SK-N-SH (cell line): ENCODE measurements at regions not wholly inside any gene's neighbourhood (a gene's known extent, or its start where the extent isn't known, plus 50 kb on each side); places are given as distances from the start of the nearest gene placed in this dataset.
A peak's percentile ranks its signal among the peaks of the same experiment; 100 is the strongest.

Source experiments
- CTCF ChIA-PET: fragments of 300-600, 350-600 bp; formaldehyde crosslinking; extraction: SDS; loops from one replicate; lab custom pipeline; 2021; lab: Yijun Ruan, JAX
- POLR2A ChIA-PET: fragments of 350-600 bp; sonication (Branson Sonifier 250); formaldehyde crosslinking; extraction: SDS; loops from one replicate; lab custom pipeline; 2020; ENCODE audit warnings: antibody characterized with exemption, inconsistent platforms; lab: Yijun Ruan, JAX
- DNase-seq: peaks from one replicate; pipeline ENCODE4 v3.0.0; 2012
- H2AFZ ChIP-seq: fragments of 200-600 bp; sonication (generic); 2 replicates; pipeline ENCODE4 v1.8.1; 2016; ENCODE audit warnings: antibody characterized with exemption, mild to moderate bottlenecking, low read depth
- H3F3A ChIP-seq: fragments of 200-600 bp; sonication (generic); replicated peaks from 2 replicates; pipeline ENCODE3; 2016; ENCODE audit warnings: antibody characterized with exemption, mild to moderate bottlenecking; ENCODE audit not compliant: insufficient read depth
- H3K27ac ChIP-seq, 2 experiments: fragments of 200-500 bp in 1 of 2; fragments of 200-600 bp in 1 of 2; sonication (Bioruptor generic) in 1 of 2; sonication (generic), shearing (Covaris generic) in 1 of 2; 2 replicates each; pipeline versions ENCODE4 v1.5.1 to v1.6.1; 2014 to 2016; ENCODE audit warnings: low read depth in 2 of 2, inconsistent platforms in 1 of 2, low read length in 1 of 2, mild to moderate bottlenecking in 1 of 2, mixed read lengths in 1 of 2
- H3K27me3 ChIP-seq: fragments of 200-600 bp; sonication (generic), shearing (Covaris generic); 2 replicates; pipeline ENCODE4 v1.6.1; 2016; ENCODE audit warnings: mixed run types; ENCODE audit not compliant: insufficient read depth
- H3K36me3 ChIP-seq, 2 experiments: fragments of 200-500 bp in 1 of 2; fragments of 200-600 bp in 1 of 2; sonication (Bioruptor generic) in 1 of 2; sonication (generic) in 1 of 2; replicated peaks in 1 of 2; 2 replicates each; pipeline versions ENCODE3 to v1.5.1; 2014 to 2016; ENCODE audit warnings: low read length in 1 of 2, mild to moderate bottlenecking in 1 of 2; ENCODE audit not compliant: insufficient read depth in 2 of 2, control insufficient read depth in 1 of 2
- H3K4me1 ChIP-seq, 2 experiments: fragments of 200-500 bp in 1 of 2; fragments of 200-600 bp in 1 of 2; sonication (Bioruptor generic) in 1 of 2; sonication (generic), shearing (Covaris generic) in 1 of 2; 2 replicates each; pipeline versions ENCODE4 v1.5.1 to v1.6.1; 2014 to 2016; ENCODE audit warnings: low read depth in 1 of 2, low read length in 1 of 2, mixed run types in 1 of 2; ENCODE audit not compliant: insufficient read depth in 2 of 2, control insufficient read depth in 1 of 2
- H3K4me2 ChIP-seq: fragments of 200-600 bp; sonication (generic), shearing (Covaris generic); 2 replicates; pipeline ENCODE4 v1.6.1; 2017; ENCODE audit warnings: mixed run types
- H3K4me3 ChIP-seq, 2 experiments: fragments of 200-500 bp in 1 of 2; fragments of 200-600 bp in 1 of 2; sonication (Bioruptor generic) in 1 of 2; sonication (generic), shearing (Covaris generic) in 1 of 2; 2 replicates each; pipeline versions ENCODE4 v1.5.1 to v1.8.1; 2014 to 2016; ENCODE audit warnings: low read depth in 2 of 2, inconsistent platforms in 1 of 2, low read length in 1 of 2, mild to moderate bottlenecking in 1 of 2, mixed read lengths in 1 of 2, moderate library complexity in 1 of 2
- H3K79me2 ChIP-seq: fragments of 200-600 bp; sonication (generic); 2 replicates; pipeline ENCODE4 v1.8.1; 2017; ENCODE audit warnings: mild to moderate bottlenecking; ENCODE audit not compliant: insufficient read depth
- H3K9ac ChIP-seq: fragments of 200-600 bp; sonication (generic); 2 replicates; pipeline ENCODE4 v1.6.1; 2017; ENCODE audit warnings: mixed run types
- H3K9me2 ChIP-seq: fragments of 200-600 bp; sonication (generic); 2 replicates; pipeline ENCODE4 v1.6.1; 2017; ENCODE audit warnings: mixed run types
- H3K9me3 ChIP-seq: fragments of 200-600 bp; sonication (generic); 2 replicates; pipeline ENCODE4 v1.6.1; 2017; ENCODE audit warnings: mixed run types, mild to moderate bottlenecking, moderate library complexity
- H4K20me1 ChIP-seq: fragments of 200-600 bp; sonication (generic); 2 replicates; pipeline ENCODE4 v1.6.1; 2017; ENCODE audit warnings: mild to moderate bottlenecking, mixed run types; ENCODE audit not compliant: insufficient read depth
- CTCF ChIP-seq: fragments of 200-600 bp; sonication (generic); IDR thresholded peaks from 2 replicates; pipeline ENCODE4 v1.6.1; 2017; ENCODE audit warnings: antibody characterized with exemption, mild to moderate bottlenecking, moderate library complexity
- ELF1 ChIP-seq: IDR thresholded peaks from 2 replicates; pipeline ENCODE4 v1.4.0; 2012
- EP300 ChIP-seq, 2 experiments: IDR thresholded peaks; 2 replicates each; pipeline versions ENCODE4 v1.4.0 to v1.6.1; 2012; ENCODE audit warnings: borderline replicate concordance in 1 of 2, low read depth in 1 of 2, low read length in 1 of 2
- FOSL2 ChIP-seq: IDR thresholded peaks from 2 replicates; pipeline ENCODE4 v1.4.0; 2012; ENCODE audit warnings: low read depth, mild to moderate bottlenecking, moderate library complexity, borderline replicate concordance
- FOXJ3 ChIP-seq: sonication (generic); formaldehyde crosslinking; IDR thresholded peaks from 2 replicates; pipeline ENCODE4 v1.5.1; 2020; ENCODE audit warnings: mild to moderate bottlenecking, missing genetic modification reagents
- FOXM1 ChIP-seq: IDR thresholded peaks from 2 replicates; pipeline ENCODE4 v1.4.0; 2012; ENCODE audit warnings: low read depth, mild to moderate bottlenecking
- GABPA ChIP-seq: IDR thresholded peaks from 2 replicates; pipeline ENCODE4 v1.4.0; 2012; ENCODE audit warnings: low read depth, mild to moderate bottlenecking
- GATA2 ChIP-seq: sonication (generic); formaldehyde crosslinking; IDR thresholded peaks from 2 replicates; pipeline ENCODE4 v1.5.0; 2020; ENCODE audit warnings: mild to moderate bottlenecking, missing genetic modification reagents
- IRF3 ChIP-seq: fragments of 150-350 bp; IDR thresholded peaks from 2 replicates; pipeline ENCODE4 v1.6.1; 2016; ENCODE audit warnings: mild to moderate bottlenecking, low read depth, low read length
- JUND ChIP-seq: IDR thresholded peaks from 2 replicates; pipeline ENCODE4 v1.4.0; 2012
- MXI1 ChIP-seq: IDR thresholded peaks from 2 replicates; pipeline ENCODE4 v1.6.1; 2012; ENCODE audit warnings: mild to moderate bottlenecking, low read depth, low read length, improper control_type of control experiment
- NFIC ChIP-seq: IDR thresholded peaks from 2 replicates; pipeline ENCODE4 v1.4.0; 2012; ENCODE audit warnings: borderline replicate concordance
- NRF1 ChIP-seq: IDR thresholded peaks from 2 replicates; pipeline ENCODE4 v1.6.1; 2012; ENCODE audit warnings: low read depth, mild to moderate bottlenecking, low read length
- POLR2AphosphoS5 ChIP-seq: IDR thresholded peaks from 2 replicates; pipeline ENCODE4 v1.6.1; 2012; ENCODE audit warnings: low read depth, low read length
- RFX5 ChIP-seq: IDR thresholded peaks from 2 replicates; pipeline ENCODE4 v1.6.1; 2012; ENCODE audit warnings: mild to moderate bottlenecking, improper control_type of control experiment, low read length
- RXRA ChIP-seq: IDR thresholded peaks from 2 replicates; pipeline ENCODE4 v1.4.0; 2012; ENCODE audit warnings: low read depth, mild to moderate bottlenecking, borderline replicate concordance
- SMC3 ChIP-seq: IDR thresholded peaks from 2 replicates; pipeline ENCODE4 v1.6.1; 2012; ENCODE audit warnings: low read depth, low read length, improper control_type of control experiment
- TEAD4 ChIP-seq: IDR thresholded peaks from 2 replicates; pipeline ENCODE4 v1.4.0; 2012; ENCODE audit warnings: mild to moderate bottlenecking, borderline replicate concordance; ENCODE audit not compliant: insufficient read depth
- WGBS: methylation state at CpG from one replicate; pipeline ENCODE4 v1.1.6; 2017; ENCODE audit warnings: low lambda C conversion rate; 5-methylcytosine and 5-hydroxymethylcytosine counted together
- TF ChIP-seq, protein P1 (sequence below): IDR thresholded peaks from 2 replicates; pipeline ENCODE4; 2012

GRCh38 chr4:30912098-30912714, 192.0 kb downstream of the PCDH7 start:
- ChIA-PET POLR2A (no interaction called here), CTCF (no interaction called here)
- TF ChIP-seq FOXJ3 (no peak), FOXM1 (no peak), JUND (no peak), IRF3 (no peak), EP300 (IDR thresholded peaks at IDR 0.05; ENCODE audit: borderline replicate concordance in 1 of 2, low read depth in 1 of 2, low read length in 1 of 2) (no peak), CTCF (no peak), SMC3 (no peak), GATA2 (no peak)
- no peaks in the 10 kb centered on the region for H3K9me2 ChIP-seq
- H4K20me1 ChIP-seq: no peaks in the 10 kb centered on the region
- H3K27ac ChIP-seq: peak overlapping the region in 1 of 2 experiments; percentile 28; a peak in 1 of 4 replicates
- H3K79me2 ChIP-seq: no peaks in the 10 kb centered on the region
- no peak overlapping the region for H2AFZ ChIP-seq
- H3K4me1 ChIP-seq: no peaks in the 10 kb centered on the region; a peak in 1 of 4 replicates
- no peak overlapping the region for H3K4me2 ChIP-seq
- WGBS: 36% methylated on average over 1 of the region's 1 CpG
- H3K9ac ChIP-seq: no peak overlapping the region
- no peak for DNase-seq
- H3K27me3 ChIP-seq: no peaks in the 10 kb centered on the region
- no peak overlapping the region for H3K4me3 ChIP-seq
- no peaks in the 10 kb centered on the region for H3K9me3 ChIP-seq
- H3F3A ChIP-seq: no peaks in the 10 kb centered on the region
- H3K36me3 ChIP-seq: no peaks in the 10 kb centered on the region

GRCh38 chr4:30916337-30917274, 196.4 kb downstream of the PCDH7 start:
- no peak overlapping the region for H3K9ac ChIP-seq
- no peak overlapping the region for H3K4me3 ChIP-seq
- H3K79me2 ChIP-seq: no peaks in the 10 kb centered on the region
- H3K4me2 ChIP-seq: no peak overlapping the region
- H2AFZ ChIP-seq: no peak overlapping the region
- H3K27me3 ChIP-seq: no peaks in the 10 kb centered on the region
- H3K4me1 ChIP-seq: no peaks in the 10 kb centered on the region; a peak in 1 of 4 replicates
- H3F3A ChIP-seq: no peaks in the 10 kb centered on the region
- H3K9me2 ChIP-seq: 0 out of 2 replicates have a peak, but pooled peaks cover 4% of the 10 kb centered on the region
- ChIA-PET POLR2A (no interaction called here), CTCF (interaction anchor here (0.5 kb wide), 1 partner anchor 18 kb away, joined by 3 read pairs; no protein-coding TSS in a partner anchor)
- DNase-seq: no peak
- H4K20me1 ChIP-seq: no peaks in the 10 kb centered on the region
- no peaks in the 10 kb centered on the region for H3K9me3 ChIP-seq
- no peak overlapping the region for H3K27ac ChIP-seq
- H3K36me3 ChIP-seq: no peaks in the 10 kb centered on the region
- WGBS: 75% methylated on average over 5 of the region's 5 CpGs
- TF ChIP-seq FOSL2 (no peak), ELF1 (no peak), MXI1 (no peak), TEAD4 (no peak), NRF1 (no peak), GABPA (no peak), GATA2 (no peak), NFIC (no peak), RXRA (no peak), EP300 (IDR thresholded peaks at IDR 0.05; ENCODE audit: borderline replicate concordance in 1 of 2, low read depth in 1 of 2, low read length in 1 of 2) (no peak), RFX5 (no peak), POLR2AphosphoS5 (no peak), CTCF (no peak)
- TF ChIP-seq, protein P1, sequence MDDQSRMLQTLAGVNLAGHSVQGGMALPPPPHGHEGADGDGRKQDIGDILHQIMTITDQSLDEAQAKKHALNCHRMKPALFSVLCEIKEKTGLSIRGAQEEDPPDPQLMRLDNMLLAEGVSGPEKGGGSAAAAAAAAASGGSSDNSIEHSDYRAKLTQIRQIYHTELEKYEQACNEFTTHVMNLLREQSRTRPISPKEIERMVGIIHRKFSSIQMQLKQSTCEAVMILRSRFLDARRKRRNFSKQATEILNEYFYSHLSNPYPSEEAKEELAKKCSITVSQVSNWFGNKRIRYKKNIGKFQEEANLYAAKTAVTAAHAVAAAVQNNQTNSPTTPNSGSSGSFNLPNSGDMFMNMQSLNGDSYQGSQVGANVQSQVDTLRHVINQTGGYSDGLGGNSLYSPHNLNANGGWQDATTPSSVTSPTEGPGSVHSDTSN: no peak
